Liver (tissue), 7 donors: ENCODE measurements at regions not wholly inside any gene's neighbourhood (a gene's known extent, or its start where the extent isn't known, plus 50 kb on each side); places are given as distances from the start of the nearest gene placed in this dataset.
A peak's percentile ranks its signal among the peaks of the same experiment; 100 is the strongest.

Experiments
- DNase-seq: peaks from one replicate; pipeline ENCODE4 v3.0.0-alpha.2; 2017; ENCODE audit warnings: low spot score
- H3K27ac ChIP-seq, 2 donors: one replicate each; pipeline ENCODE4 v1.7.0; 2013; ENCODE audit warnings: inconsistent platforms in 2 of 2, low read length in 2 of 2, control low read depth in 1 of 2, low read depth in 1 of 2, mild to moderate bottlenecking in 1 of 2
- H3K27me3 ChIP-seq, 4 donors: one replicate each; pipeline versions ENCODE4 v1.6.1 to v1.7.0; 2013; ENCODE audit warnings: low read length in 3 of 4, inconsistent platforms in 1 of 4, mild to moderate bottlenecking in 1 of 4, moderate library complexity in 1 of 4; ENCODE audit not compliant: control insufficient read depth in 4 of 4, insufficient read depth in 4 of 4
- H3K36me3 ChIP-seq, 4 donors: one replicate each; pipeline versions ENCODE4 v1.6.1 to v1.7.0; 2013; ENCODE audit warnings: low read length in 3 of 4, mild to moderate bottlenecking in 3 of 4, low read depth in 1 of 4, moderate library complexity in 1 of 4; ENCODE audit not compliant: control insufficient read depth in 4 of 4, insufficient read depth in 3 of 4
- H3K4me1 ChIP-seq, 4 donors: one replicate each; pipeline versions ENCODE4 v1.6.1 to v1.7.0; 2013; ENCODE audit warnings: low read length in 3 of 4, mild to moderate bottlenecking in 3 of 4, moderate library complexity in 1 of 4; ENCODE audit not compliant: control insufficient read depth in 4 of 4, insufficient read depth in 4 of 4
- H3K4me3 ChIP-seq, 3 donors: one replicate each; pipeline versions ENCODE4 v1.6.1 to v1.7.0; 2013; ENCODE audit warnings: low read length in 3 of 3, control low read depth in 1 of 3, low read depth in 1 of 3, mild to moderate bottlenecking in 1 of 3
- H3K9ac ChIP-seq, 2 donors: one replicate each; pipeline ENCODE4 v1.7.0; 2013; ENCODE audit warnings: low read length in 2 of 2, mild to moderate bottlenecking in 2 of 2, moderate library complexity in 2 of 2, control low read depth in 1 of 2, low read depth in 1 of 2
- H3K9me3 ChIP-seq, 4 donors: one replicate each; pipeline versions ENCODE4 v1.6.1 to v1.7.0; 2013; ENCODE audit warnings: low read length in 3 of 4; ENCODE audit not compliant: control insufficient read depth in 4 of 4
- ATF3 ChIP-seq: IDR thresholded peaks from 2 replicates; pipeline ENCODE4 v1.6.1; 2016; ENCODE audit warnings: antibody characterized with exemption
- EGR1 ChIP-seq, 2 donors: IDR thresholded peaks; 2 replicates each; pipeline ENCODE4 v1.6.1; 2016 to 2018; ENCODE audit warnings: antibody characterized with exemption in 2 of 2, low read depth in 2 of 2
- FOXA1 ChIP-seq: IDR thresholded peaks from 2 replicates; pipeline ENCODE4 v1.6.1; 2016; ENCODE audit warnings: antibody characterized with exemption
- MAX ChIP-seq: IDR thresholded peaks from 2 replicates; pipeline ENCODE4 v1.6.1; 2016; ENCODE audit warnings: antibody characterized with exemption
- RAD21 ChIP-seq, 2 donors: IDR thresholded peaks; 2 replicates each; pipeline ENCODE4 v1.6.1; 2016; ENCODE audit warnings: antibody characterized with exemption in 2 of 2, mild to moderate bottlenecking in 2 of 2
- REST ChIP-seq: IDR thresholded peaks from 2 replicates; pipeline ENCODE4 v1.6.1; 2016; ENCODE audit warnings: antibody characterized with exemption, mild to moderate bottlenecking
- RXRA ChIP-seq, 2 donors: IDR thresholded peaks; 2 replicates each; pipeline ENCODE4 v1.6.1; 2017 to 2018; ENCODE audit warnings: antibody characterized with exemption in 2 of 2, mild to moderate bottlenecking in 1 of 2
- YY1 ChIP-seq: IDR thresholded peaks from 2 replicates; pipeline ENCODE4 v1.6.1; 2016; ENCODE audit warnings: antibody characterized with exemption, mild to moderate bottlenecking
- ZBTB33 ChIP-seq: IDR thresholded peaks from 2 replicates; pipeline ENCODE4 v1.6.1; 2016; ENCODE audit warnings: antibody characterized with exemption
- WGBS: extraction: QIAGEN DNeasy Blood & Tissue Kit; methylation state at CpG from one replicate; pipeline ENCODE4 v1.1.7; 2013; 5-methylcytosine and 5-hydroxymethylcytosine counted together
- donor health status: healthy.
- donor health status: healthy.
- donor health status: healthy.
- donor health status: healthy.

- 92% methylated on average over 3 of the region's 3 CpGs for WGBS
- Histone ChIP-seq H3K27me3 (no peaks in the 10 kb centered on the region), H3K4me3 (no peak overlapping the region), H3K27ac (no peak overlapping the region), H3K9me3 (no peaks in the 10 kb centered on the region), H3K4me1 (peaks cover 0 to 11% (median 3%) of the 10 kb centered on the region in 4 donors), H3K36me3 (no peaks in the 10 kb centered on the region), H3K9ac (no peak overlapping the region)
- TF ChIP-seq FOXA1 (no peak), REST (no peak), ATF3 (no peak)
- DNase-seq = no peak
These were observed 393.6 kb upstream of the PROK2 start for GRCh38 chr3:72178463-72179106.

GRCh38 chr3:72177075-72178050, 392.4 kb upstream of the PROK2 start:
- H3K27me3 ChIP-seq = no peaks in the 10 kb centered on the region
- WGBS = 73% methylated on average over 36 of the region's 36 CpGs
- H3K9ac ChIP-seq = no peak overlapping the region
- TF ChIP-seq ATF3 (no peak), RAD21 (IDR thresholded peaks at IDR 0.05) (peak in 1 of 2 donors; percentile 6), YY1 (no peak), MAX (no peak), RXRA (IDR thresholded peaks at IDR 0.05) (peak in 1 of 2 donors; percentile 18), EGR1 (IDR thresholded peaks at IDR 0.05; ENCODE audit: low read depth in 2 of 2) (no peak), ZBTB33 (no peak), REST (no peak)
- no peak overlapping the region for H3K27ac ChIP-seq
- H3K36me3 ChIP-seq = no peaks in the 10 kb centered on the region
- no peak overlapping the region for H3K4me3 ChIP-seq
- DNase-seq = no peak
- H3K9me3 ChIP-seq = no peaks in the 10 kb centered on the region
- H3K4me1 ChIP-seq = peaks cover 0 to 16% (median 6%) of the 10 kb centered on the region in 4 donors
